GM12865 (cell line): ENCODE measurements at regions not wholly inside any gene's neighbourhood (a gene's known extent, or its start where the extent isn't known, plus 50 kb on each side); places are given as distances from the start of the nearest gene placed in this dataset.
"Not testable (repeated sequence)": the region's sequence is repeated elsewhere in the genome, so short reads cannot be mapped to it uniquely, and the experiment has no call there.

Experiments
- DNase-seq: peaks from one replicate; pipeline ENCODE4 v3.0.0; 2010; ENCODE audit warnings: low read depth
- H3K4me3 ChIP-seq: 2 replicates; pipeline ENCODE4 v1.5.1; 2011; ENCODE audit warnings: mild to moderate bottlenecking, low read depth, low read length, control low read depth
- TF ChIP-seq, protein P1 (sequence below): IDR thresholded peaks from 2 replicates; pipeline ENCODE4 v1.5.1; 2011; ENCODE audit warnings: low read length, control low read depth, low read depth, inconsistent platforms; ENCODE audit not compliant: insufficient read depth; ENCODE audit errors: missing control alignments

GRCh38 chr22:19607192-19608002 lies 83.2 kb upstream of the CLDN5 start:
- H3K4me3 ChIP-seq: no peak overlapping the region
- TF ChIP-seq, protein P1, sequence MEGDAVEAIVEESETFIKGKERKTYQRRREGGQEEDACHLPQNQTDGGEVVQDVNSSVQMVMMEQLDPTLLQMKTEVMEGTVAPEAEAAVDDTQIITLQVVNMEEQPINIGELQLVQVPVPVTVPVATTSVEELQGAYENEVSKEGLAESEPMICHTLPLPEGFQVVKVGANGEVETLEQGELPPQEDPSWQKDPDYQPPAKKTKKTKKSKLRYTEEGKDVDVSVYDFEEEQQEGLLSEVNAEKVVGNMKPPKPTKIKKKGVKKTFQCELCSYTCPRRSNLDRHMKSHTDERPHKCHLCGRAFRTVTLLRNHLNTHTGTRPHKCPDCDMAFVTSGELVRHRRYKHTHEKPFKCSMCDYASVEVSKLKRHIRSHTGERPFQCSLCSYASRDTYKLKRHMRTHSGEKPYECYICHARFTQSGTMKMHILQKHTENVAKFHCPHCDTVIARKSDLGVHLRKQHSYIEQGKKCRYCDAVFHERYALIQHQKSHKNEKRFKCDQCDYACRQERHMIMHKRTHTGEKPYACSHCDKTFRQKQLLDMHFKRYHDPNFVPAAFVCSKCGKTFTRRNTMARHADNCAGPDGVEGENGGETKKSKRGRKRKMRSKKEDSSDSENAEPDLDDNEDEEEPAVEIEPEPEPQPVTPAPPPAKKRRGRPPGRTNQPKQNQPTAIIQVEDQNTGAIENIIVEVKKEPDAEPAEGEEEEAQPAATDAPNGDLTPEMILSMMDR: no peak
- no peak for DNase-seq

DNA sequence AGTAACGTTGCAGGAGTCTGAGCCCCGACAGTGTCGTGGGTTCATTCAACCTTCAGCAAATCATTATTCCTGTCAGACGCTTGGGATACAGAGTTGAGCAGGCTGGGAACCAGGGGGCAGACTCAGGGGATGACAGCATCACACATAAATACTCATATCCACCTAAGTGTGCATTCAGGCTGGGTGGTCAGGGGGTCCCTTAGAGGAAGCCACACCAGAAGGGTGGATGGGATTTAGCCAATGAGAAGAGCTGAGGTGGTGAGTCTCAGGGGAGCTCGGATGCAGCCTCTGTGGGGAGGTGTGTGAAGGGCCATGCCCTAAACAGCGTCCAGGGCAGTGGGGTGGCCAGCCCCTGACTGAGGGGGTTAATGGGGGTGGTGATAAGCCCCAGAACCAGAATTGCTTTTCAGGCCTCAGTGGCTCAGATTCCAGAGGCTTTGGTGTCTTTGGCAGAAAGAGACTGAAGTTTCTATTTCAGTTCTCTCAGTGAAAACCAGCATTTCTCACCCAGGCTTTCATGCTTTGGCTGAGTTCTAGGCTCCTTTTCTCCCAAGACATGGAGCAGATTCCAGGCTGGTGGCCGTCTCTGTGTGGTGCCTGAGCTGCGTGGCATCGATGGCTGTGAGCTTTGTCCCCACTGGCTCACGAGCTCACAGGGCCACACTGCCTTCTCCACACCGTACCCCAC lies 83.9 kb upstream of the CLDN5 start:
- TF ChIP-seq, protein P1: no peak
- no peak overlapping the region for H3K4me3 ChIP-seq
- DNase-seq: no peak

GRCh38 chr22:19609753-19610152 lies 85.5 kb upstream of the CLDN5 start:
- not testable (repeated sequence) for H3K4me3 ChIP-seq, DNase-seq

- DNase-seq: no peak
- no peak overlapping the region for H3K4me3 ChIP-seq
- TF ChIP-seq, protein P1: no peak
Observed at GRCh38 chr22:19610518-19611253, 86.5 kb upstream of the CLDN5 start.

DNA sequence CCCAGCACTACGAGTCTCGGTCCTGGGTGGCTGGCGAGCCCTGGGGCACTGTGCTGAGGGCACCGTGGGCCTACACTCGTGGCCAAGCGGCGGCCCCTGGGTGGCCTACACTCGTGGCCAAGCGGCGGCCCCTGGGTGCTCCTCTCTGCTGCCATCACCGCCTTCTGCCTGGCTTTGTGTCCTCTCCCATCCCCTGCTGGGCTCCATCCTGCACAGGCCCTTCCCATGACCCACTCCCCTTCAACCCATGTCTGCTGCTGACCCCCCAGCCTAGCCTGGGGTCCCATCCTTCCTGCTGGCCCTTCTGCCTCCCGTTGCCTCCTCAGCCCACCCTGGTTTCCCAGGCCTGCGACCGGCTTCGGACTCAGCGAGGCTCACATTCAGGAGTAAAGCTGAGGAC lies 87.4 kb upstream of the CLDN5 start:
- TF ChIP-seq, protein P1: no peak
- DNase-seq: no peak
- H3K4me3 ChIP-seq: no peak overlapping the region

DNA sequence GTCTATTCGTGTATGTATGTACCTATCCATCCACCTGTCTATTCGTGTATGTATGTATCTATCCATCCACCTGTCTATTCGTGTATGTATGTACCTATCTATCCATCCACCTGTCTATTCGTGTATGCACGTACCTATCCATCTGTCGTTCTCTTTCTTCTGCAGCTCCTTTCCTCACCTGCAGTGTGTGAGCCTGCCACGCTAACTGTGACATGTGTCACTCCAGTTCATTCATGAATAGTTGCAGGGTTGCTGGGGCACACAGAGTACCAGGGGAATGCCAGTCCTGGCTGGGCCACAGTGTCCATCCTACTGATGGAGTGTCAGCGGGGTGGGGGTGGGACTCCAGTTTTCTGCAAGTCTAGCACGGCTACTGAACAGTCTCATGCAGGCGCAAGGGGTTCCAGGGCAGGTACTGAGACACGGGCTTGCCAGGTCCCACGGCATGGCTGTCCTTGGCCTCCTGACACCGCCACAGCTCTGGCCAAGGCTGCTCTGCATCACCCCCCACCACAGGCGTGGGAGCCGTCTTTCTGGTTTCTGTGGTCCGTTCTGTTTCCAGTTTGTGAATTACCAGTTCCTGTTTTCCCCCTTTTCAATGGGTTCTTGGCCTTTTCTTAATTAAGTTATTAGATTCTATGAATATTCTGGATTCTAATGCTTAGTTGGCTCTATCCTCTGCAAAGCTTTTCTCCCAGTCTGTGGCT lies 88.8 kb upstream of the CLDN5 start:
- no peak overlapping the region for H3K4me3 ChIP-seq
- DNase-seq: no peak
- TF ChIP-seq, protein P1: no peak

DNA sequence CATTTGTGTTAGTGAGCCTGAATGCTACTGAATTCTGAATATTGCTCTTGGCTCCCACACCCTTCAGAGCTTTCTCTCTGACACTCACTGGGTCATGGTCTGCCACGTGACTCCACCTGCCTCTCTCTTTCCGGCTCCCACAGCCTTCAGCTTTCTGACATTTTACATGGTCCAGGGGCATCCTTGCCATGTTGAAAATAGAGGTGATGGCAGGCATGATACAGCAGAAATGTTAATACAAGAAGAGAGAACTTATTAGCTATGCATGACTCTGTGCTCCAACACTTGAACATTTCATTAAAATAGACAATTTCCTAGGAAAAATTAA lies 90.3 kb upstream of the CLDN5 start:
- TF ChIP-seq, protein P1: no peak
- no peak overlapping the region for H3K4me3 ChIP-seq
- no peak for DNase-seq
